Endothelial cell of umbilical vein (primary cell): ENCODE measurements at regions not wholly inside any gene's neighbourhood (a gene's known extent, or its start where the extent isn't known, plus 50 kb on each side); places are given as distances from the start of the nearest gene placed in this dataset.

Experiments used
- BruUV-seq: library from RNA; stranded (reverse); fragments of 400-500 nt; replicated peaks from 2 replicates; lab custom pipeline; 2021; lab: Mats Ljungman, UMichigan
- CTCF ChIA-PET: fragments of 300-600, 350-600 bp; sonication (Branson Sonifier 250); formaldehyde crosslinking; loops from one replicate; lab custom pipeline; 2021; ENCODE audit warnings: antibody characterized with exemption, inconsistent platforms; lab: Charles Lee
- POLR2A ChIA-PET: fragments of 300-600, 350-600 bp; sonication (Branson Sonifier 250); formaldehyde crosslinking; loops from one replicate; lab custom pipeline; 2021; ENCODE audit warnings: antibody characterized with exemption, inconsistent platforms; lab: Charles Lee
- DNase-seq: peaks from one replicate; pipeline ENCODE4 v3.0.0-alpha.2; 2011; ENCODE audit warnings: low read depth, low spot score
- FAIRE-seq: peaks from 2 replicates; lab custom pipeline; 2011; peaks lifted over from hg19 to GRCh38; lab: Jason Lieb, UNC
- H2AFZ ChIP-seq: 2 replicates; pipeline ENCODE4 v1.6.0; 2012; ENCODE audit warnings: low read depth, low read length, control low read depth, inconsistent platforms
- H3K27ac ChIP-seq: 2 replicates; pipeline ENCODE4 v1.5.1; 2011; ENCODE audit warnings: low read depth, mild to moderate bottlenecking, control low read depth, low read length, moderate library complexity; ENCODE audit not compliant: insufficient read depth
- H3K27me3 ChIP-seq, 2 experiments: 2 replicates each; pipeline versions ENCODE4 v1.6.0 to v1.6.1; 2011; ENCODE audit warnings: low read length in 2 of 2, mixed read lengths in 1 of 2; ENCODE audit not compliant: control insufficient read depth in 2 of 2, insufficient read depth in 2 of 2
- H3K36me3 ChIP-seq, 2 experiments: 2 replicates in 1 of 2; 3 replicates in 1 of 2; pipeline ENCODE4 v1.5.1; 2011; ENCODE audit warnings: low read length in 2 of 2, mild to moderate bottlenecking in 1 of 2, moderate library complexity in 1 of 2; ENCODE audit not compliant: control insufficient read depth in 2 of 2, insufficient read depth in 2 of 2; ENCODE audit errors: extremely low read depth in 1 of 2
- H3K4me1 ChIP-seq: 3 replicates; pipeline ENCODE4 v1.5.1; 2011; ENCODE audit warnings: mild to moderate bottlenecking, low read length; ENCODE audit not compliant: control insufficient read depth, insufficient read depth; ENCODE audit errors: extremely low read depth
- H3K4me2 ChIP-seq: 2 replicates; pipeline ENCODE4 v1.6.1; 2011; ENCODE audit warnings: low read length, control low read depth, mixed read lengths; ENCODE audit not compliant: insufficient read depth
- H3K4me3 ChIP-seq, 3 experiments: fragments of 200-600 bp in 1 of 3; sonication (generic), shearing (Covaris generic) in 1 of 3; replicated peaks in 1 of 3; 2 replicates each; pipeline ENCODE4 v1.5.1; 2011 to 2016; ENCODE audit warnings: control low read depth in 3 of 3, low read length in 3 of 3, mild to moderate bottlenecking in 2 of 3, inconsistent platforms in 1 of 3, low read depth in 1 of 3, moderate library complexity in 1 of 3; ENCODE audit not compliant: insufficient read depth in 1 of 3
- H3K79me2 ChIP-seq: 2 replicates; pipeline ENCODE4 v1.6.0; 2012; ENCODE audit warnings: low read length, inconsistent platforms; ENCODE audit not compliant: control insufficient read depth, insufficient read depth
- H3K9ac ChIP-seq: replicated peaks from 2 replicates; pipeline ENCODE3; 2011; ENCODE audit warnings: low read length, control low read depth; ENCODE audit not compliant: insufficient read depth; ENCODE audit errors: extremely low read depth
- H3K9me1 ChIP-seq: replicated peaks from 3 replicates; pipeline ENCODE4 v1.6.0; 2011; ENCODE audit warnings: mild to moderate bottlenecking, low read length; ENCODE audit not compliant: control insufficient read depth, insufficient read depth; ENCODE audit errors: extremely low read depth
- H3K9me3 ChIP-seq: replicated peaks from 2 replicates; pipeline ENCODE4 v1.5.1; 2012; ENCODE audit warnings: low read length, inconsistent platforms; ENCODE audit not compliant: control insufficient read depth, insufficient read depth
- H4K20me1 ChIP-seq: replicated peaks from 2 replicates; pipeline ENCODE3; 2011; ENCODE audit warnings: mild to moderate bottlenecking, low read length; ENCODE audit not compliant: control insufficient read depth, insufficient read depth; ENCODE audit errors: extremely low read depth
- CTCF ChIP-seq, 2 donors: IDR thresholded peaks; 1 replicate in 1 of 2; 2 replicates in 1 of 2; pipeline ENCODE4 v1.5.1; 2011; ENCODE audit warnings: low read length in 2 of 2, mild to moderate bottlenecking in 2 of 2, moderate library complexity in 2 of 2, control low read depth in 1 of 2, inconsistent platforms in 1 of 2, low read depth in 1 of 2; ENCODE audit not compliant: insufficient read depth in 1 of 2; ENCODE audit errors: extremely low read depth in 1 of 2
- EZH2 ChIP-seq: IDR thresholded peaks from 2 replicates; pipeline ENCODE4 v1.6.1; 2012; ENCODE audit warnings: borderline replicate concordance, low read depth, mild to moderate bottlenecking, moderate library complexity, low read length, inconsistent platforms; ENCODE audit not compliant: severe bottlenecking
- FOS ChIP-seq: IDR thresholded peaks from 2 replicates; pipeline ENCODE4 v1.6.1; 2011; ENCODE audit warnings: mild to moderate bottlenecking, low read length, moderate library complexity, borderline replicate concordance; ENCODE audit not compliant: insufficient read depth
- GATA2 ChIP-seq: IDR thresholded peaks from 2 replicates; pipeline ENCODE4 v1.7.0; 2011; ENCODE audit warnings: low read depth, mild to moderate bottlenecking, moderate library complexity, mixed read lengths, low read length; ENCODE audit not compliant: insufficient read length, insufficient read depth
- JUN ChIP-seq: IDR thresholded peaks from 2 replicates; pipeline ENCODE4 v1.6.1; 2011; ENCODE audit warnings: borderline replicate concordance, low read depth; ENCODE audit not compliant: insufficient read length, insufficient read depth
- MAX ChIP-seq: IDR thresholded peaks from 2 replicates; pipeline ENCODE4 v1.6.1; 2011; ENCODE audit not compliant: insufficient read depth, insufficient read length
- MYC ChIP-seq: IDR thresholded peaks from one replicate; pipeline ENCODE4 v1.6.1; 2011; ENCODE audit warnings: mild to moderate bottlenecking, low read depth, low read length
- POLR2A ChIP-seq: IDR thresholded peaks from 2 replicates; pipeline ENCODE4 v1.6.1; 2012; ENCODE audit warnings: low read depth, mild to moderate bottlenecking, control low read depth, low read length
- POLR2AphosphoS5 ChIP-seq: IDR thresholded peaks from 2 replicates; pipeline ENCODE4 v1.6.1; 2012; ENCODE audit warnings: low read depth, mild to moderate bottlenecking, control low read depth, low read length, moderate library complexity; ENCODE audit not compliant: insufficient read depth
- dilution Hi-C: fragments of 300-500 bp; cut with MboI; formaldehyde crosslinking; loops from one replicate; pipeline ENCODE4 v1.15.0; 2019; ENCODE audit warnings: low sequenced_read_pairs; ENCODE audit not compliant: extremely low pct_ligation_motif_present
- intact Hi-C: fragments of 100-400 bp; cut with micrococcal nuclease; formaldehyde crosslinking; loops from one replicate; pipeline ENCODE4 v1.10.0; 2022

DNA sequence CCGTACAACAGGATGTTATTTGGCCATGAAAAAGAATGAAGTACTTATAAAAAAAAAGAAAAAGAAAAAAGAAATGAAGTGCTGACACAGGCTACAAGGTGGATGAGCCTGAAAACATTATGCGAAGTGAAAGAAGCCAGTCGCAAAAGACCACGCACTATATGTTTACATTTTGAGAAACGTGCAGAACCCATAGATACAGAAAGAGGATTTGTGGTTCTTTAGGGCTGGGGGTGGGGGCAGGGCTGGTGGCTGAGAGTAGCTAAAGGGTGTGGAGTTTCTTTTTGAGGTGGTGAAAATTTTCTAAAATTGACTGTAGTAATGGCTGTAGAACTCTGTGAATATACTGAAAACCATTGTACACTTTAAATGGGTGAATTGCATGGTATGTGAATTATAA, 86.0 kb upstream of the FAM20C start:
- no peaks in the 10 kb centered on the region for H3K79me2 ChIP-seq
- no peak overlapping the region for H2AFZ ChIP-seq
- dilution Hi-C loops (no loop called here), intact Hi-C loops (no loop called here)
- H3K9me3 ChIP-seq: no peaks in the 10 kb centered on the region
- POLR2A ChIA-PET: no interaction called here
- CTCF ChIA-PET: no interaction called here
- no peak for DNase-seq
- no peaks in the 10 kb centered on the region for H3K36me3 ChIP-seq
- no peaks in the 10 kb centered on the region for H4K20me1 ChIP-seq
- H3K4me2 ChIP-seq: no peak overlapping the region
- no peak overlapping the region for H3K4me3 ChIP-seq
- H3K27me3 ChIP-seq: peaks cover 3 to 6% of the 10 kb centered on the region in 2 experiments
- no peak overlapping the region for H3K27ac ChIP-seq
- H3K4me1 ChIP-seq: peaks cover 8% of the 10 kb centered on the region
- BruUV-seq: no TSS peak
- no peak for FAIRE-seq
- H3K9ac ChIP-seq: no peak overlapping the region
- no peak for TF ChIP-seq GATA2
- no peak for TF ChIP-seq MAX
- TF ChIP-seq FOS: no peak
- TF ChIP-seq JUN: no peak
- no peak for TF ChIP-seq EZH2
- TF ChIP-seq POLR2AphosphoS5: no peak
- TF ChIP-seq MYC: no peak
- TF ChIP-seq POLR2A: no peak
- no peak for TF ChIP-seq CTCF (IDR thresholded peaks at IDR 0.05; ENCODE audit: extremely low read depth in 1 of 2, insufficient read depth in 1 of 2, low read depth in 1 of 2, low read length in 2 of 2)
- H3K9me1 ChIP-seq: no peaks in the 10 kb centered on the region
